SU-DHL-6 (cell line): ENCODE measurements at regions not wholly inside any gene's neighbourhood (a gene's known extent, or its start where the extent isn't known, plus 50 kb on each side); places are given as distances from the start of the nearest gene placed in this dataset.

Source experiments
- H2AFZ ChIP-seq: fragments of 200-600 bp; sonication (generic); 2 replicates; pipeline ENCODE4 v1.6.1; 2014; ENCODE audit warnings: low read depth, mild to moderate bottlenecking, moderate library complexity, mixed read lengths, antibody characterized with exemption, low read length; ENCODE audit not compliant: severe bottlenecking
- H3F3A ChIP-seq: fragments of 200-600 bp; shearing (Covaris generic); 2 replicates; pipeline ENCODE4 v1.6.0; 2016; ENCODE audit warnings: antibody characterized with exemption, mild to moderate bottlenecking; ENCODE audit not compliant: insufficient read depth
- H3K27ac ChIP-seq: fragments of 200-600 bp; sonication (generic); 2 replicates; pipeline ENCODE4 v1.5.1; 2016; ENCODE audit warnings: low read depth, mild to moderate bottlenecking, low read length, moderate library complexity, mixed read lengths
- H3K27me3 ChIP-seq: fragments of 200-600 bp; sonication (generic), shearing (Covaris generic); 2 replicates; pipeline ENCODE4 v1.6.0; 2014; ENCODE audit warnings: mild to moderate bottlenecking, low read length
- H3K36me3 ChIP-seq: fragments of 200-600 bp; sonication (generic); 2 replicates; pipeline ENCODE4 v1.6.1; 2014; ENCODE audit warnings: mild to moderate bottlenecking, low read length, mixed read lengths
- H3K4me2 ChIP-seq: fragments of 300-600, 200-600 bp; shearing (Covaris generic), sonication (generic); 2 replicates; pipeline ENCODE4 v1.6.0; 2014; ENCODE audit warnings: low read length, low read depth, mild to moderate bottlenecking; ENCODE audit not compliant: poor library complexity, severe bottlenecking
- H3K4me3 ChIP-seq: fragments of 200-600 bp; sonication (generic); 2 replicates; pipeline ENCODE4 v1.5.1; 2014; ENCODE audit warnings: antibody characterized with exemption, low read length, mild to moderate bottlenecking, mixed read lengths; ENCODE audit not compliant: insufficient read depth, poor library complexity, severe bottlenecking
- H3K79me2 ChIP-seq: fragments of 200-600 bp; sonication (generic); 2 replicates; pipeline ENCODE4 v1.6.1; 2014; ENCODE audit warnings: mild to moderate bottlenecking, low read length, moderate library complexity; ENCODE audit not compliant: insufficient read depth
- H3K9ac ChIP-seq: fragments of 200-600 bp; sonication (generic); 2 replicates; pipeline ENCODE4 v1.7.0; 2014; ENCODE audit warnings: mild to moderate bottlenecking, low read length
- H3K9me2 ChIP-seq: fragments of 200-600 bp; sonication (generic); replicated peaks from 2 replicates; pipeline ENCODE4 v1.6.1; 2014; ENCODE audit warnings: low read length; ENCODE audit not compliant: insufficient read depth
- H3K9me3 ChIP-seq: fragments of 200-600 bp; sonication (generic); 2 replicates; pipeline ENCODE4 v1.6.1; 2014; ENCODE audit warnings: low read length, mixed read lengths; ENCODE audit not compliant: insufficient read depth
- H4K20me1 ChIP-seq: fragments of 200-600 bp; sonication (generic); 2 replicates; pipeline ENCODE4 v1.6.1; 2014; ENCODE audit warnings: low read depth, mild to moderate bottlenecking, antibody characterized with exemption, low read length, moderate library complexity, mixed read lengths
- EZH2phosphoT487 ChIP-seq: fragments of 200-600 bp; sonication (generic), shearing (Covaris generic); conservative IDR thresholded peaks from 2 replicates; pipeline ENCODE4 v1.6.1; 2018; ENCODE audit warnings: mild to moderate bottlenecking, antibody characterized with exemption, low read length, moderate library complexity, mixed read lengths
- TF ChIP-seq, protein P1 (sequence below): fragments of 200-600 bp; sonication (generic); IDR thresholded peaks from one replicate; pipeline ENCODE4 v1.5.1; 2017; ENCODE audit warnings: antibody characterized with exemption, mild to moderate bottlenecking, low read length, moderate library complexity; ENCODE audit not compliant: insufficient read depth, poor library complexity, severe bottlenecking

DNA sequence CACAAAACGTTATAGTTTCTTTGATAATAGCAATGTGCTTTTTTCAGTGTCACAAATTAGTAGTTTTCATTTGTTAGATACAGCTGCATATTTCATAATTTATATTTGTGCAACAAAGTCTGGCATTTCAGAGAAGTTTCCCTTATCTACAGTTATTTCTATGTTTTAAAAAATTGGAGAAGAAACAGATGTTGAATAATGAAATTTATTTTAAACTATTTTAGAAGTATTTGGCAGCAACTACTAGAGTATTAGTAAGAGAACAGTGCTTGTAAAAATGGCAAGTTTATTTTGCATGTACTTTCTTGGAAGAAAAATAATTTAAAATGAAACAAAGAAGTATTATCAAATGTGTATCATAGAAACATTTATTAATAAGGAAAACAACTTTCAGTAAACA is 68.6 kb upstream of the COL5A2 start:
- no peaks in the 10 kb centered on the region for H3K36me3 ChIP-seq
- H3K27ac ChIP-seq = no peak overlapping the region
- H2AFZ ChIP-seq = no peak overlapping the region
- H3K79me2 ChIP-seq = no peaks in the 10 kb centered on the region
- H4K20me1 ChIP-seq = no peaks in the 10 kb centered on the region
- no peaks in the 10 kb centered on the region for H3K9me3 ChIP-seq
- H3F3A ChIP-seq = no peaks in the 10 kb centered on the region
- H3K4me3 ChIP-seq = no peak overlapping the region
- no peak overlapping the region for H3K9ac ChIP-seq
- TF ChIP-seq EZH2phosphoT487 = no peak
- TF ChIP-seq, protein P1, sequence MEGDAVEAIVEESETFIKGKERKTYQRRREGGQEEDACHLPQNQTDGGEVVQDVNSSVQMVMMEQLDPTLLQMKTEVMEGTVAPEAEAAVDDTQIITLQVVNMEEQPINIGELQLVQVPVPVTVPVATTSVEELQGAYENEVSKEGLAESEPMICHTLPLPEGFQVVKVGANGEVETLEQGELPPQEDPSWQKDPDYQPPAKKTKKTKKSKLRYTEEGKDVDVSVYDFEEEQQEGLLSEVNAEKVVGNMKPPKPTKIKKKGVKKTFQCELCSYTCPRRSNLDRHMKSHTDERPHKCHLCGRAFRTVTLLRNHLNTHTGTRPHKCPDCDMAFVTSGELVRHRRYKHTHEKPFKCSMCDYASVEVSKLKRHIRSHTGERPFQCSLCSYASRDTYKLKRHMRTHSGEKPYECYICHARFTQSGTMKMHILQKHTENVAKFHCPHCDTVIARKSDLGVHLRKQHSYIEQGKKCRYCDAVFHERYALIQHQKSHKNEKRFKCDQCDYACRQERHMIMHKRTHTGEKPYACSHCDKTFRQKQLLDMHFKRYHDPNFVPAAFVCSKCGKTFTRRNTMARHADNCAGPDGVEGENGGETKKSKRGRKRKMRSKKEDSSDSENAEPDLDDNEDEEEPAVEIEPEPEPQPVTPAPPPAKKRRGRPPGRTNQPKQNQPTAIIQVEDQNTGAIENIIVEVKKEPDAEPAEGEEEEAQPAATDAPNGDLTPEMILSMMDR = no peak
- no peaks in the 10 kb centered on the region for H3K27me3 ChIP-seq
- no peaks in the 10 kb centered on the region for H3K9me2 ChIP-seq
- H3K4me2 ChIP-seq = no peak overlapping the region

DNA sequence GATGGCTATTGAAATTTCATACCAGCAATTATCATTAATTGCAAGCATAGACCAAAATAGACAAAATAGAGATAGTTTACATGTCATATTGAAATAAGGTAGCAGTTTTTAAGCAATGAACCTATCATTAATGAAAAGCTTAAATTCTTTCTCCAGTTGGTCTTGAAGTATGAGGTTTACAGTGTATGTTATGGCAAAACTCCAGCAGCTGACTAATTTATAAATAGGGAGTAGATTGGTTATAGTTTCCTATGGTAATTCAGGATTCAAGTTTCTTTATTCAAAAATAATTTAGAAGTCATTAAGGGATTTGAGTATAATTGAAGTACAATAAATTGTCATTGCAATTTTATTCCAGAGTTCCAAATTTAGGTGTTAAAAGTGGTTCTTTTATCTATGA is 69.6 kb upstream of the COL5A2 start:
- TF ChIP-seq, protein P1 = no peak
- TF ChIP-seq EZH2phosphoT487 = no peak
- Histone ChIP-seq H3K36me3 (no peaks in the 10 kb centered on the region), H3K4me3 (no peak overlapping the region)

DNA sequence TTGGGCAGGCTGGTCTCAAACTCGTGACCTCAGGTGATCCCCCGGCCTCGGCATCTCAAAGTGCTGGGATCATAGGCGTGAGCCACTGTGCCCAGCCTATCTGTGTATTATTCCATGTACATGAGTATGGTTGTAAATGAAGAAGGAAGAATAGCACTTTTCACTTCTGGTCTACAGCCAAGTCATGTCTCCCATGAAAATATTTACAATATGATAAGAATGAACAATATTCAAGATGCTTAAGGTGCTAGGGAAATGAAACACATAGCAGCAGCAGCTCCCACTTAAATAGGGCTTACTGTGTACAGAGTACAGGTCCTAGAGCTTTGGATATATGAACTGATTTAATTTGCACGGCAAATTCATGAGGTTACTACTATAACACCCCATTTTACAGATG is 70.3 kb upstream of the COL5A2 start:
- no peak overlapping the region for H2AFZ ChIP-seq
- TF ChIP-seq, protein P1 = no peak
- TF ChIP-seq EZH2phosphoT487 = no peak
- no peaks in the 10 kb centered on the region for H3K9me2 ChIP-seq
- H3K27me3 ChIP-seq = no peaks in the 10 kb centered on the region
- H3K4me2 ChIP-seq = no peak overlapping the region
- H3K9ac ChIP-seq = no peak overlapping the region
- H3K27ac ChIP-seq = no peak overlapping the region
- no peak overlapping the region for H3K4me3 ChIP-seq
- H3F3A ChIP-seq = no peaks in the 10 kb centered on the region
- H4K20me1 ChIP-seq = no peaks in the 10 kb centered on the region
- H3K36me3 ChIP-seq = no peaks in the 10 kb centered on the region
- no peaks in the 10 kb centered on the region for H3K79me2 ChIP-seq
- H3K9me3 ChIP-seq = no peaks in the 10 kb centered on the region

More for the DNA sequence above, 69.6 kb upstream of the COL5A2 start:
- H3K27ac ChIP-seq = no peak overlapping the region
- no peaks in the 10 kb centered on the region for H3K9me2 ChIP-seq
- no peak overlapping the region for H3K4me2 ChIP-seq
- no peaks in the 10 kb centered on the region for H3K79me2 ChIP-seq
- no peak overlapping the region for H3K9ac ChIP-seq
- no peaks in the 10 kb centered on the region for H3K9me3 ChIP-seq
- H4K20me1 ChIP-seq = no peaks in the 10 kb centered on the region
- H3F3A ChIP-seq = no peaks in the 10 kb centered on the region
- H2AFZ ChIP-seq = no peak overlapping the region
- no peaks in the 10 kb centered on the region for H3K27me3 ChIP-seq
